GM18508 (cell line): ENCODE measurements at regions not wholly inside any gene's neighbourhood (a gene's known extent, or its start where the extent isn't known, plus 50 kb on each side); places are given as distances from the start of the nearest gene placed in this dataset.

ENCODE experiments used
- ATAC-seq: cut with Tn5 transposase; IDR thresholded peaks from one replicate; pipeline ENCODE4 v1.9.1; 2021; ENCODE audit warnings: moderate number of reproducible peaks; ENCODE audit not compliant: insufficient read depth, unreplicated experiment

DNA sequence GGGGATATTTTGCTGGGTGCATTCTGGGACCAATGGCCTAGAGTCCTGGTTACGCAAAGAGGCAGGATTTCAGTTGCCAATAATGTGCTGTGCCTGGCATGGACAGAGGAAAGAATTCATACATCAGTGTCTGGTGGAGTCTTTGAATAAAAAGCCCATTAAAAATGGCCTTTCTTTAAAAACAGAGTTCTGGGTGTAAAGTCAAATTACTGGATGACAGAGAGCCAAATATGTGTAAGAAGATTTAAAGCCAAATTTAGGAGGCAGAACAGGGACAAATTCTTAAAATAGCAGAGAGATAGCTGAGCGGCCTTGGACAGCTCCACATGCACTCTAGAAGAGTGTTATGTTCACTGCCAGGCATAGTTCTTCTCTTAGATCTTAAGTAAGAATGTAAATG lies 60.8 kb upstream of the MEOX2 start:
- ATAC-seq: no peak

DNA sequence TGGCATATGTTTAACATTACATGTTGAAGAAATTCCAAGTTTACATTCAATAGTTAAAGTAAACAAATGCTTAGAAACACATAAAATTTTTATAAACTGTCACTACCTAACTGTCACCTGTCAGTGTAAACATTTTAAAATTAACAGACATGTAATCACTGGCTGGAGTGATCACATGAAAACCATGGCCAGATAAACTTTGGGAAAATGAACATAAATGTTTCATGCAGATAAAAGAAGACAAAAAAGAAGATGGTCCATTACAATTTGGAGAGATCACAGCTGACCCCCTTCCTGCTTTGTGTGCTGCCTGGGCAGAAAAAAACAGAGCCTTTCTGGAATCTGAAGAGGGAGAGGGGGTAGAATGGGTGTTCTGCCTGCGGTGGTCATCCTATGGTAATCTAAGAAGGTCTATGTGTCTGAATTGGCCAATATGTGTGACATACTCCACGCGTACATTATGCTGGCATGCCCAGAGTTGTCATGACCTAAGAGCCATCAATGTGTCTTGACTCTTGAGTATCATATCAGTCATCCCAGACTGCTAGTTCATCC lies 57.5 kb upstream of the MEOX2 start:
- ATAC-seq: no peak

DNA sequence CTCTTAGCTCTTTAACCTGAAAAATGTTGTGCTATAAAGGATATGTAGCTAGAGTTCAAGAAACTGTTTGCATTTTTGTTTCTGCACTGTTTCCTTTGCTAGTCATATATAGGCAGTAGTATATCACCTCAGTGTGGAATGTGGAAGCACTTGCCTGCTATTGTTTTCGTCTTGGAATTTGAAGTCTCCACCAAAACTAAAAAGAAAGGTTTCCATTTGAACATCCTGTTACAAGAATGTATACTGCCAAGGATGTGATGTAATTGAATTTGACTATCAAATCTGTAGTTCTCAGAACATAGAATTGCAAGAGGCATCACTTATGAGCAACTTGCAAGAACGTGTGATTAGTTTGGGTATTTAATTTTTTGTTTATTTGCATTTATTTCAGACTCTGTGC lies 51.1 kb upstream of the MEOX2 start:
- ATAC-seq: no peak
